ENCODE measurements at regions not wholly inside any gene's neighbourhood (a gene's known extent, or its start where the extent isn't known, plus 50 kb on each side); places are given as distances from the start of the nearest gene placed in this dataset.
"Not testable (repeated sequence)": the region's sequence is repeated elsewhere in the genome, so short reads cannot be mapped to it uniquely, and the experiment has no call there.

DNA sequence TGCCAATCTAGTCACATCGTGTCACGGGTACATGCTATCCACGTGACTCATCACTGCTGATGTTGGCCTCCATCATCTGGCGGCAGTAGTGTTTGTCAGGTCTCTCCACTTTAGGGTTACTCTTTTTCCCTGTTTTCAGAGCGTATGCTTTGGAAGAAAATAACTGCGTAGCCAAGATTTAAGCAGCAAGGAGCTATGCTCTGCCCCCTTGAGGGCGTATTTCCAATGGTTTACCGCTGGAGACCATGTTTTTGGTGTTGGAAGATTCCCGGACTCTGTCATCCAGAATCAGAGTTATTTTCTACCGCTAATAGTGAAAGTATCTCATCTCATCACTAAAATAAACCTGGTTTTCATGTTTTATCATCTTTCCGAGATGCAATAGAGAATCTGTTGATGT lies 306.5 kb downstream of the C6orf118 start:
- CTCF ChIA-PET: no interaction called here
- H3K27ac Mint-ChIP-seq: no peak overlapping the region

DNA sequence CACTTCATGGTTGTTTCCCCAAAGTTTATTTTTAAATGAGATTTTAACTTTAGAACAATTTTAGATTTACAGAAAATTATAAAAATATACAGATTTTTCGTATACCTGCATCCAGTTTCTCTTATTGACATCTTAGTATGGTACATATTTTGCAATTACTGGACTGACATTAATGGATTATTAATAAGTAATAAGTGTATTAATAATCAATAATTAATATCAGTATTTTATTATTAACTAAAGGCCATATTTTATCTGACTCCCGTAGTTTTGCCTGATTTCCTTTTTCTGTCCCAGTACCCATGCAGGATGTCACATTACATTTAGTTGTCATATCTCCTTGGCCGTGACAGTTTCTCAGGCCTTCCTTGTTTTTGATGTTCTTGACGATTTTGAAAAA lies 307.0 kb downstream of the C6orf118 start:
- Mint-ChIP-seq H3K36me3 (ENCODE audit: low read depth) (no peaks in the 10 kb centered on the region), H3K27me3 (no peaks in the 10 kb centered on the region), H3K9me3 (peaks cover 15% of the 10 kb centered on the region), H3K4me3 (no peak overlapping the region), H3K27ac (no peak overlapping the region), H3K4me1 (no peaks in the 10 kb centered on the region)
- DNase-seq: no peak
- ChIA-PET CTCF (no interaction called here), POLR2A (no interaction called here)

More for the DNA sequence above, 306.5 kb downstream of the C6orf118 start:
- Mint-ChIP-seq H3K9me3 (peaks cover 17% of the 10 kb centered on the region), H3K4me1 (no peaks in the 10 kb centered on the region), H3K36me3 (ENCODE audit: low read depth) (no peaks in the 10 kb centered on the region), H3K27me3 (no peaks in the 10 kb centered on the region), H3K4me3 (no peak overlapping the region)
- POLR2A ChIA-PET: no interaction called here
- DNase-seq: no peak

DNA sequence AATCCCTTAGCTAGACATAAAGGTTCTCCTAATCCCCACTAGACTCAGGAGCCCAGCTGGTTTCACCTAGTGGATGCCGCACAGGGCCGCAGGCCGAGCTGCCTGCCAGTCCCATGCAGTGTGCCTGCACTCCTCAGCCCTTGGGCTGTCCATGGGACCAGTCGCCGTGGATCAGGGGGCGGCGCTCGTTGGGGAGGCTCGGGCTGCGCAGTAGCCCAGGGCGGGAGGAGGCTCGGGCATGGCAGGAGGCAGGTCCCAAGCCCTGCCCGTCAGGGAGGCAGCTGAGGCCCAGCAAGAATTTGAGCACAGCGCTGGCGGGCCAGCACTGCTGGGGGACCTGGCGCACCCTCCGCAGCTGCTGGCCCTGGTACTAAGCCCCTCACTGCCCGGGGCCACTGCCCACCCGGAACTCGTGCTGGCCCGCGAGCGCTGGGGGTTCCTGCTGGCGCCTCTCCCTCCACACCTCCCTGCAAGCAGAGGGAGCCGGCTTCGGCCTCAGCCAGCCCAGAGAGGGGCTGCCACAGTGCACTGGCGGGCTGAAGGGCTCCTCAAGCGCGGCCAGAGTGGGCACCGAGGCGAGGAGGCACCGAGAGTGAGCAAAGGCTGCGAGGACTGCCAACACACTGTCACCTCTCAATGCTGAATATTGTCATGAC lies 307.8 kb downstream of the C6orf118 start:
- POLR2A ChIA-PET: no interaction called here

DNA sequence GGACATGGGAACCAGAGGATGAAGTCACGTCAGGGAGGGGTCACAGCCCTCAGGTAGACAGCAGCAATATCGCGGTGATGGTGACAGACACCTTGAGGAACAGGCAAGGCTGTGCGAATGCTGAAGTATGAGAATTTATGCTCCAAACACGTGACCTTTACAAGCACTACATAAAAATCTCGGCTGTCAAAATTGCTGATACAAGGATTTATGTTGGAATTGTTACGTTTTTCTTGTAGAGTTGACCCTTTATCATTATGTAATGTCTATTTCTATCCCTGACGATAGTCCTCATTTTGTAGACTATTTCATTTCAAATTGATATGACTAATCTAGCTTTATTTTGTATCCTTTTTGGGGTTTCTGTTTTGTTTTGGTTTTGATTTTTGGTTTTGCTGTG lies 311.1 kb downstream of the C6orf118 start:
- H3K4me3 Mint-ChIP-seq: no peak overlapping the region
- no peaks in the 10 kb centered on the region for H3K27me3 Mint-ChIP-seq
- no peak for DNase-seq
- H3K36me3 Mint-ChIP-seq (ENCODE audit: low read depth): no peaks in the 10 kb centered on the region
- POLR2A ChIA-PET: no interaction called here
- H3K9me3 Mint-ChIP-seq: peaks cover 17% of the 10 kb centered on the region
- no peaks in the 10 kb centered on the region for H3K4me1 Mint-ChIP-seq
- no peak overlapping the region for H3K27ac Mint-ChIP-seq
- CTCF ChIA-PET: no interaction called here

More for the DNA sequence above, 307.8 kb downstream of the C6orf118 start:
- Mint-ChIP-seq H3K4me1 (no peaks in the 10 kb centered on the region), H3K27ac (no peak overlapping the region), H3K4me3 (no peak overlapping the region), H3K36me3 (ENCODE audit: low read depth) (no peaks in the 10 kb centered on the region), H3K27me3 (no peaks in the 10 kb centered on the region), H3K9me3 (peaks cover 15% of the 10 kb centered on the region)
- no peak for DNase-seq
- CTCF ChIA-PET: no interaction called here

DNA sequence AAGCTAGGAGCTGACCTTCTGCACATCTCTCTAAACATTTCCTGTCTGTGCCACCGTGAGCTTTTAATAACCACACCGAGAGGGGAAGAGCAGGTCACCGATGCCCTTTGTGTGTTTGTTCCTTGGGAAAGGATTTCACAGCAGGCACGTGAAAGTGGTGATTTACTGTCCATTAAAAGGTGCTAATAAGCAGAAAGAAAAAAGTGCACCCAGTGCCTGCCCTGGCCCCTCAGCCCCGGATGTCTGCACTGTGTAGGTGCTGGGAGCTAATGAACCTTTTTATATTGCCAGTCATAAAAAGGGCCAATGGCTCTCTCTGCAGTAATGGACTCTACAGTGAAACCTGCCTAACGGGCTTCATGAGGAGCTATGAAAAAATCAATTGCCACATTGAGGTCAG lies 312.6 kb downstream of the C6orf118 start:
- H3K9me3 Mint-ChIP-seq: peaks cover 11% of the 10 kb centered on the region

DNA sequence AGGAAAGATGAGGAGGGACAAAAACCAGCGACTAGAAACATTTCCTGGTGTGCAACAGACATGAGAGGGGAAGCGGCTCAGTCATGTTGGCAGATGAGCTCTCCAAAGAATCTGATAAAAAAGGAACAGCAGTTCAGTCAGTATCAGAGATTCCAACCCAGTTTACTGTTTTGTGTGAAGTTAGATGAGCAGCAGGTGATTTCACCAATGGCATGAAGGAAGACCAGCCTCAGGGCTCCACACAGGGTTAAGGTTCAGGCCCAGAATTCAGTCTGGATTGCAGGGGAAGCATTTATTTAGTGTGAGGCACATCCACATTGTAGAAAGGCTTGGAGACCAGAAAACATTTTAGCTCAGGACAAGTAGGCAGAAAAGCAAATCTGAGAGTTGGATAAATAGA lies 317.8 kb downstream of the C6orf118 start:
- H3K36me3 Mint-ChIP-seq (ENCODE audit: low read depth): no peaks in the 10 kb centered on the region

More for the DNA sequence above, 312.6 kb downstream of the C6orf118 start:
- H3K36me3 Mint-ChIP-seq (ENCODE audit: low read depth): no peaks in the 10 kb centered on the region
- no peak overlapping the region for H3K27ac Mint-ChIP-seq
- POLR2A ChIA-PET: no interaction called here
- no peaks in the 10 kb centered on the region for H3K27me3 Mint-ChIP-seq
- no peaks in the 10 kb centered on the region for H3K4me1 Mint-ChIP-seq
- H3K4me3 Mint-ChIP-seq: no peak overlapping the region
- DNase-seq: no peak
- CTCF ChIA-PET: no interaction called here

DNA sequence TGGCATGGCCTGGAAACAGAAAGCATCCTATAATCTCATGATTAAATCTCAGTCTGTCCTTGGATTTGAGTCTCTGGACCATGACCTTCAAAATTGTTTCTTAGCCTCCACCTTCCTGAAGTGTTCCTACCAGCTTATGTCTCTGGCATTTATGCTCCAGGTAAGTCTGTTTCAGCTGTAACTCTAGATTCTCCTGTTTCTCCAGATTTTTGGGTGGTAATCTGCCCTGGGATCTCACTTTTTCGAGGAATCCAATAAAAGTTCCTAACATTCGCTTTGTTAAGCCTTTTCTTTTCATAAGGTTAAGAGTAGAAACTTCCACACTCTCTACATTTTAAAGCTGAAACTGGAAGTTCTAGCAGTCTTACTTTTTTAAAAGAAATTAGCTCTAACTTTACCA lies 318.5 kb downstream of the C6orf118 start:
- H3K9me3 Mint-ChIP-seq: peaks cover 9% of the 10 kb centered on the region
- no peaks in the 10 kb centered on the region for H3K27me3 Mint-ChIP-seq
- no peak overlapping the region for H3K27ac Mint-ChIP-seq
- ChIA-PET CTCF (no interaction called here), POLR2A (no interaction called here)
- no peak overlapping the region for H3K4me3 Mint-ChIP-seq
- no peak for DNase-seq
- H3K4me1 Mint-ChIP-seq: no peaks in the 10 kb centered on the region
- no peaks in the 10 kb centered on the region for H3K36me3 Mint-ChIP-seq (ENCODE audit: low read depth)

More for the DNA sequence above, 317.8 kb downstream of the C6orf118 start:
- H3K27me3 Mint-ChIP-seq: no peaks in the 10 kb centered on the region
- peaks cover 9% of the 10 kb centered on the region for H3K9me3 Mint-ChIP-seq
- no peak for DNase-seq
- no peaks in the 10 kb centered on the region for H3K4me1 Mint-ChIP-seq
- H3K4me3 Mint-ChIP-seq: no peak overlapping the region
- CTCF ChIA-PET: no interaction called here
- no peak overlapping the region for H3K27ac Mint-ChIP-seq
- POLR2A ChIA-PET: no interaction called here

DNA sequence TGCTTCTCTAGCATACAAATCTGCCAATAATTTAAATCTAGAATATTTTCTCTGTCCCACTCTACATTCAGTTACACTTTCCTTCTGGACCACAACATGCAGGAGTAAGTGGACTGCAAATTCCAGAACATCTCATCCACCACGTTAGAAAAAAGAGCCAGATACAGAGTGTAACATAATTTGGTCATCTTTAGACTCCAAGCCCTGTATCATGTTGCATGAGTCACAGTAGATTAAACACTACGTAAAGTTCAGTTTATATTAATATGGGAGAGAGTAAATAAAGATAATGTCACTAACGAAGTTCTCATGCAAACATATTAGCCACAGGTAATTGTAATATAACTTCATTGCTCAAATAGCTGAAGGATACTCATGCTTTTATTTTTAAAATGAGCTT lies 327.0 kb downstream of the C6orf118 start:
- ChIA-PET CTCF (no interaction called here), POLR2A (no interaction called here)
- DNase-seq: no peak
- Mint-ChIP-seq H3K4me3 (no peak overlapping the region), H3K9me3 (peaks cover 6% of the 10 kb centered on the region), H3K36me3 (ENCODE audit: low read depth) (no peaks in the 10 kb centered on the region), H3K27me3 (no peaks in the 10 kb centered on the region), H3K27ac (no peak overlapping the region), H3K4me1 (no peaks in the 10 kb centered on the region)

DNA sequence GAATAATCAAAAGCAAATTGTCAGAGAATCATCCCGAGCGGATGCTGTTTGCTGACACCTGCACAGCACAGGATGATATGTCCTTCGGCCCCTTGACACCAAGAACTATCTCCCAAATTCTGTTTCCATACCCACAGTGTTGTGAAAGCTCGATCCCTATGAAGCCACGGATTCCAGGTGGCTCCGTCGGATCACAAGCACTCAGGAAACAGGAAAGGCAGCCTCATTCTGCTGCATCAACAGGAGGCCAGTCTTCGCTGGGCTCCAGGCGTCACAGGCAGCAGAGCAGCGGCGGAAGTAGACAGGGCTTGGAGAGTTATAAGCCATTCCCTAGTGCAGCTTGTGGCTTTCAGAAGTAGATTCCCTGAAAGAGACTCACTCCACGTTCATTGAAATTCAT lies 342.3 kb downstream of the C6orf118 start:
- H3K27ac Mint-ChIP-seq: no peak overlapping the region
- no peaks in the 10 kb centered on the region for H3K36me3 Mint-ChIP-seq (ENCODE audit: low read depth)
- peaks cover 9% of the 10 kb centered on the region for H3K9me3 Mint-ChIP-seq
- ChIA-PET CTCF (no interaction called here), POLR2A (no interaction called here)
- no peaks in the 10 kb centered on the region for H3K4me1 Mint-ChIP-seq
- H3K27me3 Mint-ChIP-seq: no peaks in the 10 kb centered on the region
- no peak for DNase-seq
- H3K4me3 Mint-ChIP-seq: no peak overlapping the region

DNA sequence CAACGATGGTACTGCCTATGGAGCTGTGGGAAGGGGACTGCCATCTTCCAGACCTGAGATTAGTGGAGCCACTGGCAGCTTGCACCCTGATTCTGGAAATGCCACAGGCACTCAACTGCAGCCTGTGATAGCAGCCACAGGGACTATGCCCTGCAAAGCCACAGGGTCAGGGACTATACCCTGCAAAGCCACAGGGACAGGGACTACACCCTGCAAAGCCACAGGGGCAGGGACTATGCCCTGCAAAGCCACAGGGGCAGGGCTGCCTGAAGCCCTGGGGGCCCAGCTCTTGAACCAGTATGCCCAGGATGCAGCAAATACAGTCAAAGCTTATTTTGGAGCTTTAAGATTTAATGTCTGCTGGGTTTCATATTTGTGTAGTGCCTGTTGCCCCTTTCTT lies 346.6 kb downstream of the C6orf118 start:
- ChIA-PET POLR2A (no interaction called here), CTCF (no interaction called here)
- no peaks in the 10 kb centered on the region for H3K4me1 Mint-ChIP-seq

DNA sequence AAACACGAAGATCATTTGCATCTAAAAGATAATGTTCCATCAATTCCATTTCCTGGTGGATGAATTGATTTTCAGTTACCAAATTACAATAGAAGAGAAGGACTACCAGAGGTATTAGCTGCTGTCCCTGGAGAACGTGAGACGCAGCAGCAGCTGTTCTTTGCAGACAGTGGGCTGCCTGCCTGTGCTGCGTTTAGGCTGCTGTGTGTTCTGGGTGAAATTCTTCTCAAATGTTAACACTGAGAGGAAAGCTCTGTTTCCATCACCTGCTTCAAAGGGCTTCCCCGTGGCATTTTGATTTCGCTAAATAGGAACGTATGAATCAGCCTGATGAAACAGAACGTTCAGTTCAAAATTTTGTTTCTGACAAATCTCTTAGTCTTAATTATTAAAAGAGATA lies 362.2 kb downstream of the C6orf118 start:
- no peak for DNase-seq
- H3K27me3 Mint-ChIP-seq: no peaks in the 10 kb centered on the region
- ChIA-PET POLR2A (no interaction called here), CTCF (no interaction called here)
- H3K27ac Mint-ChIP-seq: no peak overlapping the region
- no peak overlapping the region for H3K4me3 Mint-ChIP-seq
- H3K36me3 Mint-ChIP-seq (ENCODE audit: low read depth): no peaks in the 10 kb centered on the region
- H3K9me3 Mint-ChIP-seq: peaks cover 9% of the 10 kb centered on the region
- no peaks in the 10 kb centered on the region for H3K4me1 Mint-ChIP-seq

More for the DNA sequence above, 346.6 kb downstream of the C6orf118 start:
- DNase-seq: no peak
- Mint-ChIP-seq H3K27me3 (no peaks in the 10 kb centered on the region), H3K4me3 (no peak overlapping the region), H3K27ac (no peak overlapping the region), H3K9me3 (peaks cover 12% of the 10 kb centered on the region), H3K36me3 (ENCODE audit: low read depth) (no peaks in the 10 kb centered on the region)

DNA sequence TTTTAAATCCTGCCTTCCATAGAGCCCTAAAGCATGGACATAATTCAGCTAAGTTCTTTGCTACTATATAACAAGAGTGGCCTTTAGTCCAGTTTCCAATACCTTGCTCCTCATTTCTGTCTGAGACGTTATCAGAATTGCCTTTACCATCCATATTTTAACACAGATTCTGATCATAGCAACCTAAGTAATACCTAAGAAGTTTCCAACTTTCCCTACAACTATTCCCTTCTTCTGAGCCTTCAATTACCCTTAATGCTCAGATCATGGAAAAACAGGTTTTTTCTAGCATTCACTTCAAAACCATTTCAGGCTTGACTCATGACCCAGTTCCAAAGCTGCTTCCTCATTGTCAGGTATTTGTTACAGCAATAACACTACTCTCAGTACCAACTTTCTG lies 367.1 kb downstream of the C6orf118 start:
- Mint-ChIP-seq H3K4me1 (no peaks in the 10 kb centered on the region), H3K36me3 (ENCODE audit: low read depth) (no peaks in the 10 kb centered on the region), H3K27ac (no peak overlapping the region), H3K27me3 (no peaks in the 10 kb centered on the region), H3K9me3 (peaks cover 3% of the 10 kb centered on the region), H3K4me3 (no peak overlapping the region)
- ChIA-PET POLR2A (no interaction called here), CTCF (no interaction called here)
- no peak for DNase-seq

DNA sequence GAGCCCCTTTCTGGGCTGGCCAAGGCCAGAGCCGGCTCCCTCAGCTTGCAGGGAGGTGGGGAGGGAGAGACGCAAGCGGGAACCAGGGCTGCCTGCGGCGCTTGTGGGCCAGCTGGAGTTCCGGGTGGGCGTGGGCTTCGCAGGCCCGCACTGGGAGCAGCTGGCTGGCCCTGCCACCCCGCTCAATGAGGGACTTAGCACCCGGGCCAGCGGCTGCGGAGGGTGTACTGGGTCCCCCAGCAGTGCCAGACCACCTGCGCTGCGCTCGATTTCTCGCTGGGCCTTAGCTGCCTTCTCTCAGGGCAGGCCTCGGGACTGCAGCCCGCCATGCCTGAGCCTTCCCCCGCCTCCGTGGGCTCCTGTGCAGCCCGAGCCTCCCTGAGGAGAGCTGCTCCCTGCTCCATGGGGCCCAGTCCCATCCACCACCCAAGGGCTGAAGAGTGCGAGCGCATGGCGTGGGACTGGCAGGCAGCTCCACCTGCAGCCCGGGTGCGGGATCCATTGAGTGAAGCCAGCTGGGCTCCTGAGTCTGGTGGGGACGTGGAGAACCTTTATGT lies 376.1 kb downstream of the C6orf118 start:
- H3K36me3 Mint-ChIP-seq (ENCODE audit: low read depth); H3K4me1 Mint-ChIP-seq; H3K27ac Mint-ChIP-seq; DNase-seq; H3K4me3 Mint-ChIP-seq; H3K27me3 Mint-ChIP-seq; POLR2A ChIA-PET; CTCF ChIA-PET; H3K9me3 Mint-ChIP-seq: not testable (repeated sequence)

DNA sequence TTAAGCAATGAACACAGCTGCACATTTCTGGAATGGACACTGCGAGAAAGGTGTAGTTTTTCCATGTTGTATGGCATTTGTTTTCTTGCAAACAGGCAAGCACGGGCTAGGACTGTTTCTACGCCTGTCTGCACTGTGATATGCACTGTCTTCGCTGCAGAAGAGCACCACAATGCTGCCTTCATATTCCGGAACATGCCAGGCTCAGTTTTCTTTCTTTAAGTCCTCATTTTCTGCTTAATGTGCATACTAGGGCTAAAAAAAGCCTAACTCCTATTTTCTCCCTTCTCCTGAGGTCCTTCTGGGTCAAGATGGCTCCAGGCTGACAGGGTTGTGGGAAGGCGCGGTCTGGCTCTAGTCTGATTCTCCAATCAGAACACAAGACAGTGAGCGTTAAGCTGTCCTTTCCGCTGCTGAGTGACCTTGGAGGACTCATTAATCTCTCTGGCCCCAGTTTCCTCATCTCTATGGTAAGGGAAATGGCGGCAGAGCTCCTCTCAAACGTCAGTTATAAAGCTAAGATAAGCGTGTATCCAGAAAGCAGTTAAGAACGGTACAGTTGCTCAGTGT lies 379.9 kb downstream of the C6orf118 start:
- Mint-ChIP-seq H3K4me1 (no peaks in the 10 kb centered on the region), H3K27ac (no peak overlapping the region), H3K27me3 (no peaks in the 10 kb centered on the region), H3K9me3 (peaks cover 6% of the 10 kb centered on the region), H3K36me3 (ENCODE audit: low read depth) (no peaks in the 10 kb centered on the region), H3K4me3 (no peak overlapping the region)
- ChIA-PET CTCF (no interaction called here), POLR2A (no interaction called here)
- DNase-seq: no peak
